ENCODE measurements at regions not wholly inside any gene's neighbourhood (a gene's known extent, or its start where the extent isn't known, plus 50 kb on each side); places are given as distances from the start of the nearest gene placed in this dataset.

DNA sequence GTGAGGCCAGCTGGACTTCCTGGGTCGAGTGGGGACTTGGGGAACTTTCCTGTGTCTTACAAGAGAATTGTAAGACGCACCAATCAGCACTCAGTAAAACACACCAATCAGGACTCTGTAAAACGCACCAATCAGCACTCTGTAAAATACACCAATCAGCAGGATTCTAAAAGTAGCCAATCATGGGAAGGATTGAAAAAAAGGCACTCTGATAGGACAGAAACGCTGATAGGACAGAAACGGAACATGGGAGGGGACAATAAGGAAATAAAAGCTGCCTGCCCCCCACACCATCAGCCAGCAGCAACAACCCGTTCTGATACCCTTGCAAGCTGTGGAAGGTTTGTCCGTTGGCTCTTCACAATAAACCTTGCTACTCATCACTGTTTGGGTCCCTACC lies 73.1 kb upstream of the SGCG start:
- TF ChIP-seq POLR2A (IDR thresholded peaks at IDR 0.05; ENCODE audit: low read depth, low read length) (no peak), RCOR1 (IDR thresholded peaks at IDR 0.05; ENCODE audit: insufficient replicate concordance, low read length) (no peak), NFE2L2 (IDR thresholded peaks at IDR 0.05; ENCODE audit: low read depth, low read length) (no peak), SMC3 (IDR thresholded peaks at IDR 0.05; ENCODE audit: low read depth, low read length) (no peak), RAD21 (IDR thresholded peaks at IDR 0.05; ENCODE audit: low read length) (no peak), MAZ (IDR thresholded peaks at IDR 0.05; ENCODE audit: borderline replicate concordance, low read depth, low read length) (no peak), ELK1 (IDR thresholded peaks at IDR 0.05; ENCODE audit: borderline replicate concordance, low read depth, low read length) (no peak), CHD1 (IDR thresholded peaks at IDR 0.05; ENCODE audit: low read depth, low read length) (no peak)
- TF ChIP-seq, protein P1, sequence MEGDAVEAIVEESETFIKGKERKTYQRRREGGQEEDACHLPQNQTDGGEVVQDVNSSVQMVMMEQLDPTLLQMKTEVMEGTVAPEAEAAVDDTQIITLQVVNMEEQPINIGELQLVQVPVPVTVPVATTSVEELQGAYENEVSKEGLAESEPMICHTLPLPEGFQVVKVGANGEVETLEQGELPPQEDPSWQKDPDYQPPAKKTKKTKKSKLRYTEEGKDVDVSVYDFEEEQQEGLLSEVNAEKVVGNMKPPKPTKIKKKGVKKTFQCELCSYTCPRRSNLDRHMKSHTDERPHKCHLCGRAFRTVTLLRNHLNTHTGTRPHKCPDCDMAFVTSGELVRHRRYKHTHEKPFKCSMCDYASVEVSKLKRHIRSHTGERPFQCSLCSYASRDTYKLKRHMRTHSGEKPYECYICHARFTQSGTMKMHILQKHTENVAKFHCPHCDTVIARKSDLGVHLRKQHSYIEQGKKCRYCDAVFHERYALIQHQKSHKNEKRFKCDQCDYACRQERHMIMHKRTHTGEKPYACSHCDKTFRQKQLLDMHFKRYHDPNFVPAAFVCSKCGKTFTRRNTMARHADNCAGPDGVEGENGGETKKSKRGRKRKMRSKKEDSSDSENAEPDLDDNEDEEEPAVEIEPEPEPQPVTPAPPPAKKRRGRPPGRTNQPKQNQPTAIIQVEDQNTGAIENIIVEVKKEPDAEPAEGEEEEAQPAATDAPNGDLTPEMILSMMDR (conservative IDR thresholded peaks at IDR 0.05; ENCODE audit: low read depth, low read length) = no peak
- TF ChIP-seq, protein P2, sequence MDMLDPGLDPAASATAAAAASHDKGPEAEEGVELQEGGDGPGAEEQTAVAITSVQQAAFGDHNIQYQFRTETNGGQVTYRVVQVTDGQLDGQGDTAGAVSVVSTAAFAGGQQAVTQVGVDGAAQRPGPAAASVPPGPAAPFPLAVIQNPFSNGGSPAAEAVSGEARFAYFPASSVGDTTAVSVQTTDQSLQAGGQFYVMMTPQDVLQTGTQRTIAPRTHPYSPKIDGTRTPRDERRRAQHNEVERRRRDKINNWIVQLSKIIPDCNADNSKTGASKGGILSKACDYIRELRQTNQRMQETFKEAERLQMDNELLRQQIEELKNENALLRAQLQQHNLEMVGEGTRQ (IDR thresholded peaks at IDR 0.05; ENCODE audit: low read depth, low read length) = no peak
